Colonic mucosa (tissue), 4 donors: ENCODE measurements at regions not wholly inside any gene's neighbourhood (a gene's known extent, or its start where the extent isn't known, plus 50 kb on each side); places are given as distances from the start of the nearest gene placed in this dataset.

Experiments used
- DNase-seq: peaks from one replicate; pipeline ENCODE4 v3.0.0-alpha.2; 2020
- H3K27ac ChIP-seq: fragments of 200-600 bp; one replicate; pipeline ENCODE4 v1.8.0; 2021
- H3K27me3 ChIP-seq: fragments of 200-600 bp; one replicate; pipeline ENCODE4 v1.8.0; 2021
- H3K36me3 ChIP-seq: fragments of 200-600 bp; one replicate; pipeline ENCODE4 v1.8.0; 2021
- H3K4me1 ChIP-seq: fragments of 200-600 bp; one replicate; pipeline ENCODE4 v1.8.0; 2021; ENCODE audit warnings: mild to moderate bottlenecking
- H3K4me3 ChIP-seq: fragments of 200-600 bp; one replicate; pipeline ENCODE4 v1.8.0; 2021
- H3K9ac ChIP-seq, 2 donors: one replicate each; pipeline ENCODE4 v1.7.0; 2013; ENCODE audit warnings: control low read depth in 2 of 2, low read depth in 2 of 2, low read length in 2 of 2
- H3K9me3 ChIP-seq: fragments of 200-600 bp; one replicate; pipeline ENCODE4 v1.8.0; 2021
- CTCF ChIP-seq: fragments of 200-600 bp; IDR thresholded peaks from one replicate; pipeline ENCODE4 v1.8.0; 2022; ENCODE audit warnings: antibody characterized with exemption, mild to moderate bottlenecking
- intact Hi-C: fragments of 100-400 bp; cut with DNase I; formaldehyde crosslinking; loops from one replicate; pipeline ENCODE4 v1.14.1; 2022
- donor health status: healthy.
- donor health status: DM: no; HTN: no; CAD: no.
- donor health status: DM: no; HTN: no; CAD: no.

GRCh38 chr6:66605971-66606370 is 898.9 kb upstream of the EYS start:
- intact Hi-C loops, result no loop called here
- no peak for DNase-seq

GRCh38 chr6:66605011-66605410 is 898.0 kb upstream of the EYS start:
- TF ChIP-seq CTCF, result no peak
- Histone ChIP-seq H3K4me3 (no peak overlapping the region), H3K9me3 (no peaks in the 10 kb centered on the region), H3K9ac (no peak overlapping the region), H3K4me1 (no peaks in the 10 kb centered on the region), H3K27ac (no peak overlapping the region), H3K36me3 (no peaks in the 10 kb centered on the region), H3K27me3 (no peaks in the 10 kb centered on the region)
- DNase-seq, result no peak
- intact Hi-C loops, result no loop called here

More at GRCh38 chr6:66605971-66606370, 898.9 kb upstream of the EYS start:
- no peak overlapping the region for H3K9ac ChIP-seq
- no peaks in the 10 kb centered on the region for H3K4me1 ChIP-seq
- no peak for TF ChIP-seq CTCF
- H3K4me3 ChIP-seq, result no peak overlapping the region
- H3K27ac ChIP-seq, result no peak overlapping the region
- no peaks in the 10 kb centered on the region for H3K27me3 ChIP-seq
- H3K9me3 ChIP-seq, result no peaks in the 10 kb centered on the region
- H3K36me3 ChIP-seq, result no peaks in the 10 kb centered on the region

GRCh38 chr6:66599541-66599940 is 892.5 kb upstream of the EYS start:
- H3K27ac ChIP-seq, result no peak overlapping the region
- TF ChIP-seq CTCF, result no peak
- H3K9ac ChIP-seq, result no peak overlapping the region
- no peaks in the 10 kb centered on the region for H3K36me3 ChIP-seq
- no peaks in the 10 kb centered on the region for H3K9me3 ChIP-seq
- no peaks in the 10 kb centered on the region for H3K4me1 ChIP-seq
- no peaks in the 10 kb centered on the region for H3K27me3 ChIP-seq
- DNase-seq, result no peak
- intact Hi-C loops, result no loop called here
- no peak overlapping the region for H3K4me3 ChIP-seq

- no peak for TF ChIP-seq CTCF
- H3K4me3 ChIP-seq, result no peak overlapping the region
- intact Hi-C loops, result no loop called here
- no peak for DNase-seq
- H3K36me3 ChIP-seq, result no peaks in the 10 kb centered on the region
- no peak overlapping the region for H3K9ac ChIP-seq
- no peaks in the 10 kb centered on the region for H3K27me3 ChIP-seq
- H3K4me1 ChIP-seq, result no peaks in the 10 kb centered on the region
- no peaks in the 10 kb centered on the region for H3K9me3 ChIP-seq
- no peak overlapping the region for H3K27ac ChIP-seq
Measured at GRCh38 chr6:66578362-66578761, 871.3 kb upstream of the EYS start.

- Histone ChIP-seq H3K4me1 (no peaks in the 10 kb centered on the region), H3K4me3 (no peak overlapping the region), H3K27me3 (no peaks in the 10 kb centered on the region), H3K27ac (no peak overlapping the region), H3K9ac (no peak overlapping the region), H3K9me3 (no peaks in the 10 kb centered on the region), H3K36me3 (no peaks in the 10 kb centered on the region)
- no peak for TF ChIP-seq CTCF
- intact Hi-C loops, result no loop called here
- DNase-seq, result no peak
Measured at GRCh38 chr6:66568271-66568670, 861.2 kb upstream of the EYS start.

- Histone ChIP-seq H3K9me3 (no peaks in the 10 kb centered on the region), H3K27ac (no peak overlapping the region), H3K9ac (no peak overlapping the region), H3K4me3 (no peak overlapping the region), H3K4me1 (no peaks in the 10 kb centered on the region), H3K36me3 (no peaks in the 10 kb centered on the region), H3K27me3 (no peaks in the 10 kb centered on the region)
- intact Hi-C loops, result no loop called here
- no peak for TF ChIP-seq CTCF
- no peak for DNase-seq
Measured at GRCh38 chr6:66561479-66561878, 854.5 kb upstream of the EYS start.
